Transverse colon (tissue), 4 donors: ENCODE measurements at regions not wholly inside any gene's neighbourhood (a gene's known extent, or its start where the extent isn't known, plus 50 kb on each side); places are given as distances from the start of the nearest gene placed in this dataset.

Experiments
- DNase-seq: peaks from one replicate; pipeline ENCODE4 v3.0.0-alpha.2; 2019
- H3K27ac ChIP-seq, 4 donors: fragments of 200-600 bp; sonication (generic); 2 replicates each; pipeline ENCODE4 v1.5.1; 2016 to 2018; ENCODE audit warnings: inconsistent platforms in 4 of 4
- H3K27me3 ChIP-seq: fragments of 200-600 bp; sonication (generic); 2 replicates; pipeline ENCODE4 v1.5.1; 2017; ENCODE audit warnings: inconsistent platforms
- H3K36me3 ChIP-seq, 4 donors: fragments of 200-600 bp; sonication (generic); 2 replicates each; pipeline ENCODE4 v1.5.1; 2017 to 2019; ENCODE audit warnings: inconsistent platforms in 4 of 4
- H3K4me1 ChIP-seq, 4 donors: fragments of 200-600 bp; sonication (generic); 2 replicates each; pipeline ENCODE4 v1.5.1; 2017 to 2020; ENCODE audit warnings: inconsistent platforms in 4 of 4
- H3K4me3 ChIP-seq, 4 donors: fragments of 200-600 bp; sonication (generic); 1 replicate in 1 of 4; 2 replicates in 3 of 4; pipeline versions ENCODE4 v1.5.1 to v1.6.1; 2017 to 2019; ENCODE audit warnings: inconsistent platforms in 4 of 4
- H3K9me3 ChIP-seq, 2 donors: fragments of 200-600 bp; sonication (generic); 2 replicates each; pipeline ENCODE4 v1.5.1; 2017 to 2019; ENCODE audit warnings: inconsistent platforms in 2 of 2
- CTCF ChIP-seq, 5 experiments: fragments of 200-600 bp in 3 of 5; fragments of 450-650 bp in 2 of 5; sonication (generic) in 3 of 5; IDR thresholded peaks; 1 replicate in 2 of 5; 2 replicates in 3 of 5; pipeline ENCODE4 v1.5.1; 2016 to 2017; ENCODE audit warnings: antibody characterized with exemption in 5 of 5, inconsistent platforms in 3 of 5, mild to moderate bottlenecking in 2 of 5, moderate library complexity in 1 of 5
- EP300 ChIP-seq: sonication (generic); formaldehyde crosslinking; IDR thresholded peaks from one replicate; pipeline ENCODE4 v1.6.1; 2017; ENCODE audit warnings: antibody characterized with exemption, low read depth
- POLR2A ChIP-seq: fragments of 450-650 bp; IDR thresholded peaks from one replicate; pipeline ENCODE4 v1.6.1; 2016; ENCODE audit warnings: antibody characterized with exemption, mild to moderate bottlenecking, moderate library complexity
- POLR2AphosphoS5 ChIP-seq, 3 donors: sonication (generic); formaldehyde crosslinking; IDR thresholded peaks; one replicate each; pipeline ENCODE4 v1.6.1; 2016; ENCODE audit warnings: antibody characterized with exemption in 3 of 3
- WGBS, 2 donors: methylation state at CpG; one replicate each; pipeline ENCODE4 v1.1.5; 2018; ENCODE audit warnings: low coverage in 1 of 2; 5-methylcytosine and 5-hydroxymethylcytosine counted together
- in situ Hi-C, 4 donors: fragments of 200-750 bp; cut with MboI; loops; one replicate each; pipeline versions ENCODE4 v1.15.0 to v1.15.1; 2017; ENCODE audit warnings: low sequenced_read_pairs in 3 of 4, low pct_ligation_motif_present in 1 of 4, low pct_unique_long_range_greater_than_20kb in 1 of 4
- intact Hi-C: fragments of 100-400 bp; cut with DNase I; formaldehyde crosslinking; loops from one replicate; pipeline ENCODE4 v1.15.1; 2023; ENCODE audit warnings: low total_unique reads

- no peaks in the 10 kb centered on the region for H3K36me3 ChIP-seq
- H3K4me3 ChIP-seq = no peak overlapping the region
- WGBS, 2 donors = 80 to 90% methylated on average over 1 to 2 of the region's 2 CpGs
- H3K27me3 ChIP-seq = no peaks in the 10 kb centered on the region
- no peak for TF ChIP-seq EP300
- TF ChIP-seq POLR2A = no peak
- no peak for TF ChIP-seq CTCF (IDR thresholded peaks at IDR 0.05)
- no peak for TF ChIP-seq POLR2AphosphoS5 (IDR thresholded peaks at IDR 0.05)
- in situ Hi-C loops (loop anchor here in 2 of 4 donors (5.0 kb wide), 2 partner anchors 86 to 91 kb away; no protein-coding TSS in a partner anchor), intact Hi-C loops (no loop called here)
- DNase-seq = no peak
- no peak overlapping the region for H3K27ac ChIP-seq
- peaks cover 0 to 6% of the 10 kb centered on the region in 2 donors for H3K9me3 ChIP-seq
- H3K4me1 ChIP-seq = no peaks in the 10 kb centered on the region
Observed at GRCh38 chr12:17853054-17853453, 236.9 kb downstream of the RERGL start.

- H3K36me3 ChIP-seq = no peaks in the 10 kb centered on the region
- TF ChIP-seq POLR2A (no peak), EP300 (no peak), POLR2AphosphoS5 (IDR thresholded peaks at IDR 0.05) (no peak), CTCF (IDR thresholded peaks at IDR 0.05) (no peak)
- no peaks in the 10 kb centered on the region for H3K4me1 ChIP-seq
- no peaks in the 10 kb centered on the region for H3K27me3 ChIP-seq
- intact Hi-C loops = no loop called here
- no peak for DNase-seq
- H3K9me3 ChIP-seq = no peaks in the 10 kb centered on the region
- 68 to 80% methylated on average over 1 of the region's 1 CpG for WGBS, 2 donors
- in situ Hi-C loops = loop anchor here in 1 of 4 donors (10.0 kb wide), 1 partner anchor 87 kb away; no protein-coding TSS in a partner anchor
- H3K27ac ChIP-seq = no peak overlapping the region
- no peak overlapping the region for H3K4me3 ChIP-seq
Observed at GRCh38 chr12:17841496-17841895, 248.5 kb downstream of the RERGL start.

GRCh38 chr12:17829813-17830212 lies 260.2 kb downstream of the RERGL start:
- no peaks in the 10 kb centered on the region for H3K27me3 ChIP-seq
- no peaks in the 10 kb centered on the region for H3K36me3 ChIP-seq
- no peaks in the 10 kb centered on the region for H3K9me3 ChIP-seq
- no peak for TF ChIP-seq EP300
- TF ChIP-seq POLR2AphosphoS5 (IDR thresholded peaks at IDR 0.05) = no peak
- no peak for TF ChIP-seq CTCF (IDR thresholded peaks at IDR 0.05)
- TF ChIP-seq POLR2A = no peak
- 87 to 88% methylated on average over 1 of the region's 1 CpG for WGBS, 2 donors
- H3K4me1 ChIP-seq = no peaks in the 10 kb centered on the region
- intact Hi-C loops (no loop called here), in situ Hi-C loops (no loop called here)
- no peak overlapping the region for H3K27ac ChIP-seq
- DNase-seq = no peak
- H3K4me3 ChIP-seq = no peak overlapping the region

GRCh38 chr12:17818931-17819330 lies 271.1 kb downstream of the RERGL start:
- no peak overlapping the region for H3K27ac ChIP-seq
- H3K4me1 ChIP-seq = no peaks in the 10 kb centered on the region

More at GRCh38 chr12:17818931-17819330, 271.1 kb downstream of the RERGL start:
- no peak overlapping the region for H3K4me3 ChIP-seq
- intact Hi-C loops = no loop called here
- DNase-seq = no peak
- no peaks in the 10 kb centered on the region for H3K9me3 ChIP-seq
- no peaks in the 10 kb centered on the region for H3K36me3 ChIP-seq
- in situ Hi-C loops = no loop called here
- TF ChIP-seq POLR2AphosphoS5 (IDR thresholded peaks at IDR 0.05) (no peak), CTCF (IDR thresholded peaks at IDR 0.05) (no peak), POLR2A (no peak), EP300 (no peak)
- H3K27me3 ChIP-seq = no peaks in the 10 kb centered on the region
